HG02610 (cell line): ENCODE measurements at regions not wholly inside any gene's neighbourhood (a gene's known extent, or its start where the extent isn't known, plus 50 kb on each side); places are given as distances from the start of the nearest gene placed in this dataset.

Source experiments
- ATAC-seq: cut with Tn5 transposase; IDR thresholded peaks from one replicate; pipeline ENCODE4 v1.9.1; 2021; ENCODE audit warnings: mild to moderate bottlenecking, moderate library complexity; ENCODE audit not compliant: unreplicated experiment

DNA sequence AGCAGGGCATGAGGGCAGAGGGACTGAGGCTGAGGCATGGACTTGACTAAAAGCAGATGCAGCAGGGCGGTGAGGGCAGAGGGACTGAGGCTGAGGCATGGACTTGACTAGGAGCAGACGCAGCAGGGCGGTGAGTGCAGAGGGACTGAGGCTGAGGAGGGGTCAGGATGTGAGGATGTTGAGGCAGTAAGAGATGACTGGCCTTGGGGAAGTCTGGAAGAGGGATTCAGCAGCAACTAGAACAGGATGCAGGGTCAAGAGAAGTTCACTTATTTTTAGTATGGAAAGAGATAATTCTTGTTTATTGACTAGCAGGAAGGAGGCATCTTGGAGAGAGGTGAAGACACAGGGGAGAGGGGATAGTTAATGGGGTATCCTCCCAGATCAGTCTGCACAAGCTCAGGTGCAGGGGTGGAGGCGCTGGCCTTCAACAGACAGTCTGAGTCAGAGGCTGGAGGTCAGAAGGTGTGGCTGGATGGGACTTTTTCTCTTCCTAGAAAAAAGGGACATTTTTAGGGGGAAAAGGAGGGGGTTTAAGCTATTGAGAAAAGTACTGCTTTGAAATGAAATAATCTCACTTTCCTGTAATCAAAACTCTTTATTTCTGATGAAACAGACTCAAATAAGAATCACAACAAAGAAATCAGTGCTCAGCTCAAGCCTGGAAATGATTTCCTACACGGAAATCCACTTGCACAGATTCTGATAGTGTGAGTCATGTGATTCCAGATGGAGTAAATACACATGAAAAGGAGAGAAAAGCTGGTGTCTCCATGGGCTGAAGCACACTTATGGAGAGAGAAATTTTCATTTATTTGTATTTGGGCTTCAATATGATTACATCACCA lies 130.9 kb downstream of the PALM2AKAP2 start:
- ATAC-seq, result no peak

GRCh38 chr9:109912082-109912582 lies 132.1 kb downstream of the PALM2AKAP2 start:
- ATAC-seq, result no peak

GRCh38 chr9:109912726-109913460 lies 132.9 kb downstream of the PALM2AKAP2 start:
- ATAC-seq, result no peak

DNA sequence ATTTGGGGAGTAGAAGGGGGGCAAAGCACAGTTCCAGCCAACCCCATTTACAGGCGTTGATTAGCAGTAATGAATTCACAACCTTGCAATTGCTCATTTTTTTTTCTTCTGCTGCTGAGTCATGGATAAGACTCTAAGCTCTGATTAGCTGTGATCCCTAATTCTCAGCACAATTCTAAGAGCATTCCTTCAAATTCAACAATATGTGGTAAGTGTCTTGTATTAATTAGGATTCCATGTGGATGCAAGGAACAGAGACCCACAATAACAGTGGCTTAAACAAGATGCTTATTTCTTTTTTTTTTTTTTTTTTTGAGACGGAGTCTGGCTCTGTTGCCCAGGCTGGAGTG lies 133.4 kb downstream of the PALM2AKAP2 start:
- ATAC-seq, result no peak

DNA sequence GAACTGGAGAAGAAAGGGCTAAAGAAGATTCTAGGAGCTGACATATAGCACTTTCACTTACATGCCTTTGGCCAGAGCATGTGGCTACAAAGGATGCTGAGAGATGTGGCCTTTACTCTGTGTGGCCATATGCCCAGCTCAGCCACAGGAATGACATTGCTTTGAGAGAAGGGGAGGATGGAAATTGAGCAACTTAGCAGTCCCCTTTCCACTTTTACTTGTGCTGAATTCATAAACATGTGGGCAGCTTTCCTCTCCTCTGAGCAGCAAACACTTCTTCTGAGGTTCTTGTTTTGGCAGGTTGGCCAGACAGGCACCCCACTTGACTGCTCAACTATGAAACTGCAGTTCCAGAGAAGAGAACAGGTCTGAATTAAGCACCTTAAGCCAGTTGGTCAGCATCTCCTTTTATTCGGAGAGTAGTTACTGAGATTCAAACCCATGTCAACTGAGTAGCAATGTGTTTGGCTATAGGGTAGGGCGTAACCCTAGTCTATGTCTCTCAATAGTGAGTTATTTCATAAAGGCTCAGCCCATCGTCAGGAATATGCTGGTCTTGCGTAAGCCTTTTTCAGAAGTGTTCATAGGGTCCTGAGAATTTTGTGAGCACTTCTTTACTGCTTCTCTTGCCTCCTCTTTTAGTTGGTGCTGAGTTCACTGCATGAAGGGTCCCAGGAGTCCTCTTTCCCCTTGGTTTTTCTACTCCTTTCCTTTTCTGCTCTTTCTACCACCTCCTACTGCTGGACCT lies 134.5 kb downstream of the PALM2AKAP2 start:
- ATAC-seq, result peak; percentile 62

DNA sequence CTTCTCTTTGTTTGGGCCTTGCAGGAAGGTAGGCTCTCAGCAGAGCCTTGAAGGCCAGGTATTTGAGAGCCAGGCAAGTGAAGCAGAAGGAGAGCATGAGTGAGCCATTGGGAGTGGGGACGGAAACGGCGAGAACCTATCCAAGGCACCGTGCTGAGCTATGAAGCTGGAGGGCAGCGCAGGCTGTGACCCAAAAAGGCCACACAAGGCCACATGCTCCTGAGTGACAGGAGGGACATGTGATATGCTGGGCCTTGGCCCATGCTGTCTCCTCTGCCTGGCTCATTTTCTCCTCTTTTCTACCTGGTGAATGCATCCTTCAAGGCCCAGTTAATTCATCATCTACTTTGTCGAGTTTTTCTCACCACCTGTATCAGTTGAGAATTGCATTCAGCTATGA lies 136.3 kb downstream of the PALM2AKAP2 start:
- no peak for ATAC-seq

GRCh38 chr9:109918339-109919163 lies 138.6 kb downstream of the PALM2AKAP2 start:
- peak; percentile 64 for ATAC-seq

DNA sequence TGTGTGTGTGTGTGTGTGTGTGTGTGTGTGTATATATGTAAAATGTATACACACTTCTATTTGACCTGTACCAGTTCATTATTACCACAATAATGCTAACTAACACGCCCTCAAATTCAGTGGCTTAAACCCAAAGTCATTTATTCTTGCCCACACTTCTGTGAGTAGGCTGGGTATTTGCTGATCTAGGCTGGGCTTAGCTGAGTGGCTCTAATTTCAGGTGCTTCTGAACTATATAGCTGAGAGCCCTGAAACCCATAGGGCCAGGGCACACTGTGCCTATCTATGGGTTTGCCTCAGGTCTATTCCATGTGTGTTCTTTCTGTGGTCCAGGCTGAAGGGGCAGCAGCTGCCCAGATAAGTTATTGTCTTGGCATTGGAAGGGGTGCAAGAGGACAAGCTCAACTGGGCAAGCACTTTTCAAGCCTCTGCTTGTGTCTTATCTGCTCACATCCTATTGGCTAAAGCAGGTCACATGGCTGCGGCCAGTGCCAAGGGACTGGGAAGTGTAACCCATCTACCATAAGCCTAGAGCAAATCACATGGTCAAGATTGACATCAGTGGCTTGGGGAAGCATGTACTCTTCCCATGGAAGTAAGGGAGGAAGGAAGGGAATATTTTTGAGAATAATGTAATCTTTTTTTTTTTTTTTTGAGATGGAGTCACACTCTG lies 139.9 kb downstream of the PALM2AKAP2 start:
- ATAC-seq, result no peak

- no peak for ATAC-seq
Measured at GRCh38 chr9:109922617-109923470, 142.8 kb downstream of the PALM2AKAP2 start.

GRCh38 chr9:109923471-109923760 lies 143.4 kb downstream of the PALM2AKAP2 start:
- no peak for ATAC-seq

DNA sequence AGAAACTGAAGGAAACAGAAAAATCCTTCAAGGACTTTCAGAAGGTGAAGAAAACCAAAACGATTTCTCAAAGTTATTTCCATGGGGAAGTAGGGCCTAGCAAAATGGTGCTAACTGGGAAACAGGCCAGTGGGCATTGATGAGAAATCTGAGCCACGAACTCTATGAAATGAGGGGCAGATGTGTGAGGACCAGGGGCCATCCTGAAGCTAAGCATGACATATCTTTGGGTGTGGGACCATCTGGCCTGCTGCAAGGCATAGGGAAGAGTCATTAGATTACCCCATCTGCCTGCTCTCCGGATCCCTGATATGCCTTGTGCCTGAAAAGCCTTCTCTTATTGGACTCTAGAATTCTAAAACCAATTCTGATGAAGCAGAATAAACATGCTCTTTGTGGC lies 143.8 kb downstream of the PALM2AKAP2 start:
- no peak for ATAC-seq

- ATAC-seq, result no peak
Measured at GRCh38 chr9:109925799-109926198, 145.8 kb downstream of the PALM2AKAP2 start.

GRCh38 chr9:109926421-109926869 lies 146.4 kb downstream of the PALM2AKAP2 start:
- ATAC-seq, result peak; percentile 58

DNA sequence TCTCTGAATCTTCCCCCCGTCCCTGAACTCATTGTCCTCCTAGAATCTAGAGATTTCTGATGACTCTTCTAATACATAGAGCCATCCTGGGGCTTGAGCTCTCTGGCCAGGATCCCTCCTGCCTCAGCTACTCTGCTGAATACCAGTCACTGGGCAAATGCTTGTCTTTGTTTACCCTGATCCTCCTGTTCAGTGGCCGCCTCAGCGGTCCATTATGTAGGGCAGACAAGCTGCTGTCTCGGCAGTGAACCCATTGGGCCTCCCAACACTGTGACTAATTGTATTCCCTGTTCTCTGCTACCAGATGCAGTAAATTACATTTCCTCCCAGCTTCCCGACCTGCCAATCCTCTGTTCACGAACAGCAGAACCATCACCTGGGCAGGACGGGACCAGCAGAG lies 151.6 kb downstream of the PALM2AKAP2 start:
- ATAC-seq, result no peak

- no peak for ATAC-seq
Measured at GRCh38 chr9:109934136-109934856, 154.3 kb downstream of the PALM2AKAP2 start.

DNA sequence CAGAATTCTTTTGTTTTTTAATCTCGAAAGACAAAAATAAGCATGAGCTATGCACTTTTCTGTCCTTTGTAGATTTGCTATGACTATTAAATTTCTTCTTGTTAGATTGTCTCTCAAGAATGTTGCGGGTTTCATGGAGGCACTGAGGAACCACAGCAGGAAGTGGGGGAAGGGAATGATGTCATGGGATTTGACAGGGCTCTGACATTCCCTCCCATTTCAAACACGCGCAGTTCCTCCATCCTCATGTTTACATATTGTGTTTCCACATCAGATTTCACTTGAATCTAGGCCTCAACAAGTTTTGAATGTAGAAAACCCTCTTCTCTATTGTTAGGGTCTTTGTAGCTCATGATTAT lies 154.8 kb downstream of the PALM2AKAP2 start:
- ATAC-seq, result no peak

- ATAC-seq, result peak; percentile 74
Measured at GRCh38 chr9:109935406-109936087, 155.5 kb downstream of the PALM2AKAP2 start.

DNA sequence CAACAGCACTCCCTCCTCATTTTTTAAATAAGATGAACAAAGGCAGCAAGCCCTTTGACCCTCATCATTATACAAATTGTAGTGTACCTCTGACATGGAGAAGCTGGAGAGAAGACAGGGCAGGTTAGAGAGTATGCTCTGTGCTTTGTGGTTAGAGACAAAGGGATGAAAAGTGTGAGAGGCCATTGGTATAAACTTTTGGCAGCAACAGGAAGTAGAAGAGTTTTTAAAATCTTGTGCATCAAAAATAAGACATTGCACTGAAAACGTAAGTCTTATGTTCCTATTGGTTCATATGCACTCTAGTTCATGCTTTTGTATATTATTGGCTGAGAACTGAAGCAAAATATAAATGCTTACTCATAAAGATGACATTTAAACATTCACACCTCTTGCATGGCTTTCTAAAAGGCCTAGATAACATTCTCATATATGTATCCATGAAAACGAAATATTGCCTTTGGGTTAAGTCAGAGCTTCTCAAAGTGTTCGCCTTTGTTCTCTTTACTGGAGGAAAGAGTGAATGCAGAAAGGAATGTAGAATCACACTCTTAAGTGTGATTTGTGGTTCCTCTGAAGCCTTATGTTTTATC lies 158.0 kb downstream of the PALM2AKAP2 start:
- no peak for ATAC-seq
